Urinary bladder (tissue), 3 donors: ENCODE measurements at regions not wholly inside any gene's neighbourhood (a gene's known extent, or its start where the extent isn't known, plus 50 kb on each side); places are given as distances from the start of the nearest gene placed in this dataset.
A peak's percentile ranks its signal among the peaks of the same experiment; 100 is the strongest.
"Not testable (repeated sequence)": the region's sequence is repeated elsewhere in the genome, so short reads cannot be mapped to it uniquely, and the experiment has no call there.

Experiments used
- DNase-seq: peaks from one replicate; pipeline ENCODE4 v3.0.0-alpha.2; 2015; ENCODE audit errors: extremely low spot score
- H3K27ac ChIP-seq: one replicate; pipeline ENCODE4 v1.5.1; 2013; ENCODE audit warnings: low read depth, mild to moderate bottlenecking, moderate library complexity
- H3K36me3 ChIP-seq: one replicate; pipeline ENCODE4 v1.6.1; 2013; ENCODE audit warnings: mild to moderate bottlenecking, moderate library complexity; ENCODE audit not compliant: insufficient read depth
- H3K4me1 ChIP-seq: one replicate; pipeline ENCODE4 v1.6.1; 2013; ENCODE audit warnings: mild to moderate bottlenecking, moderate library complexity; ENCODE audit not compliant: insufficient read depth
- H3K4me3 ChIP-seq: one replicate; pipeline ENCODE4 v1.5.1; 2013; ENCODE audit warnings: low read depth, low read length
- WGBS: extraction: QIAGEN DNeasy Blood & Tissue Kit; methylation state at CpG from one replicate; pipeline ENCODE4 v1.1.7; 2013; 5-methylcytosine and 5-hydroxymethylcytosine counted together
- donor health status: healthy with polysubstance abuse.
- donor health status: healthy.

- Histone ChIP-seq H3K4me1 (no peaks in the 10 kb centered on the region), H3K27ac (no peak overlapping the region), H3K36me3 (no peaks in the 10 kb centered on the region), H3K4me3 (no peak overlapping the region)
- 72% methylated on average over 2 of the region's 2 CpGs for WGBS
- DNase-seq: no peak
These were observed 1677.1 kb downstream of the OLFM4 start for GRCh38 chr13:54705738-54706137.

GRCh38 chr13:54706336-54706735 is 1677.7 kb downstream of the OLFM4 start:
- H3K4me3 ChIP-seq: no peak overlapping the region
- H3K4me1 ChIP-seq: no peaks in the 10 kb centered on the region
- no peaks in the 10 kb centered on the region for H3K36me3 ChIP-seq
- H3K27ac ChIP-seq: no peak overlapping the region
- 91% methylated on average over 3 of the region's 3 CpGs for WGBS
- no peak for DNase-seq

GRCh38 chr13:54709546-54709945 is 1680.9 kb downstream of the OLFM4 start:
- no peak overlapping the region for H3K27ac ChIP-seq
- no peak for DNase-seq
- H3K4me1 ChIP-seq: no peaks in the 10 kb centered on the region
- H3K4me3 ChIP-seq: no peak overlapping the region
- H3K36me3 ChIP-seq: no peaks in the 10 kb centered on the region

- no peak for DNase-seq
- Histone ChIP-seq H3K4me1 (no peaks in the 10 kb centered on the region), H3K36me3 (no peaks in the 10 kb centered on the region), H3K4me3 (no peak overlapping the region), H3K27ac (no peak overlapping the region)
- WGBS: 46% methylated on average over 5 of the region's 5 CpGs
These were observed 1705.0 kb downstream of the OLFM4 start for GRCh38 chr13:54733639-54734038.

- H3K27ac ChIP-seq, DNase-seq, H3K36me3 ChIP-seq, H3K4me3 ChIP-seq, H3K4me1 ChIP-seq: not testable (repeated sequence)
- 98% methylated on average over 20 of the region's 21 CpGs for WGBS
These were observed 1708.6 kb downstream of the OLFM4 start for GRCh38 chr13:54737211-54737610.

GRCh38 chr13:54742984-54743383 is 1714.4 kb downstream of the OLFM4 start:
- H3K36me3 ChIP-seq: no peaks in the 10 kb centered on the region
- no peaks in the 10 kb centered on the region for H3K4me1 ChIP-seq
- H3K27ac ChIP-seq: no peak overlapping the region
- no peak overlapping the region for H3K4me3 ChIP-seq
- DNase-seq: peak; percentile 1

GRCh38 chr13:54744747-54745146 is 1716.1 kb downstream of the OLFM4 start:
- DNase-seq: no peak
- Histone ChIP-seq H3K4me1 (no peaks in the 10 kb centered on the region), H3K27ac (no peak overlapping the region), H3K4me3 (no peak overlapping the region), H3K36me3 (no peaks in the 10 kb centered on the region)

GRCh38 chr13:54750521-54750920 is 1721.9 kb downstream of the OLFM4 start:
- 53% methylated on average over 3 of the region's 3 CpGs for WGBS
- no peak overlapping the region for H3K27ac ChIP-seq
- no peak for DNase-seq

GRCh38 chr13:54758795-54759194 is 1730.2 kb downstream of the OLFM4 start:
- no peak overlapping the region for H3K4me3 ChIP-seq
- no peak overlapping the region for H3K27ac ChIP-seq
- H3K4me1 ChIP-seq: no peaks in the 10 kb centered on the region
- no peaks in the 10 kb centered on the region for H3K36me3 ChIP-seq
- DNase-seq: no peak

More at GRCh38 chr13:54750521-54750920, 1721.9 kb downstream of the OLFM4 start:
- no peaks in the 10 kb centered on the region for H3K4me1 ChIP-seq
- no peak overlapping the region for H3K4me3 ChIP-seq
- no peaks in the 10 kb centered on the region for H3K36me3 ChIP-seq

- H3K27ac ChIP-seq: no peak overlapping the region
- H3K4me3 ChIP-seq: no peak overlapping the region
- WGBS: 74% methylated on average over 2 of the region's 2 CpGs
- H3K4me1 ChIP-seq: no peaks in the 10 kb centered on the region
- H3K36me3 ChIP-seq: no peaks in the 10 kb centered on the region
- no peak for DNase-seq
These were observed 1739.6 kb downstream of the OLFM4 start for GRCh38 chr13:54768214-54768613.

GRCh38 chr13:54775501-54776191 is 1747.0 kb downstream of the OLFM4 start:
- H3K4me1 ChIP-seq: no peaks in the 10 kb centered on the region
- WGBS: 88% methylated on average over 13 of the region's 13 CpGs
- H3K27ac ChIP-seq: no peak overlapping the region
- H3K36me3 ChIP-seq: no peaks in the 10 kb centered on the region
- no peak for DNase-seq
- H3K4me3 ChIP-seq: no peak overlapping the region

- WGBS: 97% methylated on average over 12 of the region's 12 CpGs
- H3K36me3 ChIP-seq: no peaks in the 10 kb centered on the region
- no peaks in the 10 kb centered on the region for H3K4me1 ChIP-seq
- H3K4me3 ChIP-seq: no peak overlapping the region
- no peak overlapping the region for H3K27ac ChIP-seq
- DNase-seq: no peak
These were observed 1759.1 kb downstream of the OLFM4 start for GRCh38 chr13:54787754-54788153.

GRCh38 chr13:54799621-54800226 is 1771.1 kb downstream of the OLFM4 start:
- Histone ChIP-seq H3K4me1 (no peaks in the 10 kb centered on the region), H3K4me3 (no peak overlapping the region), H3K36me3 (no peaks in the 10 kb centered on the region), H3K27ac (no peak overlapping the region)
- no peak for DNase-seq
- WGBS: 93% methylated on average over 37 of the region's 37 CpGs

GRCh38 chr13:54802226-54802625 is 1773.6 kb downstream of the OLFM4 start:
- 91% methylated on average over 4 of the region's 4 CpGs for WGBS

More at GRCh38 chr13:54802226-54802625, 1773.6 kb downstream of the OLFM4 start:
- no peak overlapping the region for H3K27ac ChIP-seq
- no peak for DNase-seq
- no peak overlapping the region for H3K4me3 ChIP-seq
- no peaks in the 10 kb centered on the region for H3K36me3 ChIP-seq
- H3K4me1 ChIP-seq: no peaks in the 10 kb centered on the region
